SK-N-SH (cell line): ENCODE measurements at regions not wholly inside any gene's neighbourhood (a gene's known extent, or its start where the extent isn't known, plus 50 kb on each side); places are given as distances from the start of the nearest gene placed in this dataset.

Source experiments
- CTCF ChIA-PET: fragments of 300-600, 350-600 bp; formaldehyde crosslinking; extraction: SDS; loops from one replicate; lab custom pipeline; 2021; lab: Yijun Ruan, JAX
- POLR2A ChIA-PET: fragments of 350-600 bp; sonication (Branson Sonifier 250); formaldehyde crosslinking; extraction: SDS; loops from one replicate; lab custom pipeline; 2020; ENCODE audit warnings: antibody characterized with exemption, inconsistent platforms; lab: Yijun Ruan, JAX
- DNase-seq: peaks from one replicate; pipeline ENCODE4 v3.0.0; 2012
- H2AFZ ChIP-seq: fragments of 200-600 bp; sonication (generic); 2 replicates; pipeline ENCODE4 v1.8.1; 2016; ENCODE audit warnings: antibody characterized with exemption, mild to moderate bottlenecking, low read depth
- H3F3A ChIP-seq: fragments of 200-600 bp; sonication (generic); replicated peaks from 2 replicates; pipeline ENCODE3; 2016; ENCODE audit warnings: antibody characterized with exemption, mild to moderate bottlenecking; ENCODE audit not compliant: insufficient read depth
- H3K27ac ChIP-seq, 2 experiments: fragments of 200-500 bp in 1 of 2; fragments of 200-600 bp in 1 of 2; sonication (Bioruptor generic) in 1 of 2; sonication (generic), shearing (Covaris generic) in 1 of 2; 2 replicates each; pipeline versions ENCODE4 v1.5.1 to v1.6.1; 2014 to 2016; ENCODE audit warnings: low read depth in 2 of 2, inconsistent platforms in 1 of 2, low read length in 1 of 2, mild to moderate bottlenecking in 1 of 2, mixed read lengths in 1 of 2
- H3K27me3 ChIP-seq: fragments of 200-600 bp; sonication (generic), shearing (Covaris generic); 2 replicates; pipeline ENCODE4 v1.6.1; 2016; ENCODE audit warnings: mixed run types; ENCODE audit not compliant: insufficient read depth
- H3K36me3 ChIP-seq, 2 experiments: fragments of 200-500 bp in 1 of 2; fragments of 200-600 bp in 1 of 2; sonication (Bioruptor generic) in 1 of 2; sonication (generic) in 1 of 2; replicated peaks in 1 of 2; 2 replicates each; pipeline versions ENCODE3 to v1.5.1; 2014 to 2016; ENCODE audit warnings: low read length in 1 of 2, mild to moderate bottlenecking in 1 of 2; ENCODE audit not compliant: insufficient read depth in 2 of 2, control insufficient read depth in 1 of 2
- H3K4me1 ChIP-seq, 2 experiments: fragments of 200-500 bp in 1 of 2; fragments of 200-600 bp in 1 of 2; sonication (Bioruptor generic) in 1 of 2; sonication (generic), shearing (Covaris generic) in 1 of 2; 2 replicates each; pipeline versions ENCODE4 v1.5.1 to v1.6.1; 2014 to 2016; ENCODE audit warnings: low read depth in 1 of 2, low read length in 1 of 2, mixed run types in 1 of 2; ENCODE audit not compliant: insufficient read depth in 2 of 2, control insufficient read depth in 1 of 2
- H3K4me2 ChIP-seq: fragments of 200-600 bp; sonication (generic), shearing (Covaris generic); 2 replicates; pipeline ENCODE4 v1.6.1; 2017; ENCODE audit warnings: mixed run types
- H3K4me3 ChIP-seq, 2 experiments: fragments of 200-500 bp in 1 of 2; fragments of 200-600 bp in 1 of 2; sonication (Bioruptor generic) in 1 of 2; sonication (generic), shearing (Covaris generic) in 1 of 2; 2 replicates each; pipeline versions ENCODE4 v1.5.1 to v1.8.1; 2014 to 2016; ENCODE audit warnings: low read depth in 2 of 2, inconsistent platforms in 1 of 2, low read length in 1 of 2, mild to moderate bottlenecking in 1 of 2, mixed read lengths in 1 of 2, moderate library complexity in 1 of 2
- H3K79me2 ChIP-seq: fragments of 200-600 bp; sonication (generic); 2 replicates; pipeline ENCODE4 v1.8.1; 2017; ENCODE audit warnings: mild to moderate bottlenecking; ENCODE audit not compliant: insufficient read depth
- H3K9ac ChIP-seq: fragments of 200-600 bp; sonication (generic); 2 replicates; pipeline ENCODE4 v1.6.1; 2017; ENCODE audit warnings: mixed run types
- H3K9me2 ChIP-seq: fragments of 200-600 bp; sonication (generic); 2 replicates; pipeline ENCODE4 v1.6.1; 2017; ENCODE audit warnings: mixed run types
- H3K9me3 ChIP-seq: fragments of 200-600 bp; sonication (generic); 2 replicates; pipeline ENCODE4 v1.6.1; 2017; ENCODE audit warnings: mixed run types, mild to moderate bottlenecking, moderate library complexity
- H4K20me1 ChIP-seq: fragments of 200-600 bp; sonication (generic); 2 replicates; pipeline ENCODE4 v1.6.1; 2017; ENCODE audit warnings: mild to moderate bottlenecking, mixed run types; ENCODE audit not compliant: insufficient read depth
- EZH2phosphoT487 ChIP-seq: fragments of 200-600 bp; sonication (generic); IDR thresholded peaks from 2 replicates; pipeline ENCODE4 v1.6.1; 2017; ENCODE audit warnings: low read depth, mixed run types, mild to moderate bottlenecking, antibody characterized with exemption, moderate library complexity, borderline replicate concordance
- FOXM1 ChIP-seq: IDR thresholded peaks from 2 replicates; pipeline ENCODE4 v1.4.0; 2012; ENCODE audit warnings: low read depth, mild to moderate bottlenecking
- GABPA ChIP-seq: IDR thresholded peaks from 2 replicates; pipeline ENCODE4 v1.4.0; 2012; ENCODE audit warnings: low read depth, mild to moderate bottlenecking
- MEF2A ChIP-seq: IDR thresholded peaks from 2 replicates; pipeline ENCODE4 v1.4.0; 2012; ENCODE audit warnings: low read depth, borderline replicate concordance
- MXI1 ChIP-seq: IDR thresholded peaks from 2 replicates; pipeline ENCODE4 v1.6.1; 2012; ENCODE audit warnings: mild to moderate bottlenecking, low read depth, low read length, improper control_type of control experiment
- NFIC ChIP-seq: IDR thresholded peaks from 2 replicates; pipeline ENCODE4 v1.4.0; 2012; ENCODE audit warnings: borderline replicate concordance
- POLR2AphosphoS5 ChIP-seq: IDR thresholded peaks from 2 replicates; pipeline ENCODE4 v1.6.1; 2012; ENCODE audit warnings: low read depth, low read length
- RAD21 ChIP-seq: IDR thresholded peaks from 2 replicates; pipeline ENCODE4 v1.6.1; 2012; ENCODE audit warnings: mild to moderate bottlenecking, low read length
- RXRA ChIP-seq: IDR thresholded peaks from 2 replicates; pipeline ENCODE4 v1.4.0; 2012; ENCODE audit warnings: low read depth, mild to moderate bottlenecking, borderline replicate concordance
- SMC3 ChIP-seq: IDR thresholded peaks from 2 replicates; pipeline ENCODE4 v1.6.1; 2012; ENCODE audit warnings: low read depth, low read length, improper control_type of control experiment
- USF1 ChIP-seq: IDR thresholded peaks from 2 replicates; pipeline ENCODE4 v1.4.0; 2012; ENCODE audit warnings: low read depth, borderline replicate concordance
- WGBS: methylation state at CpG from one replicate; pipeline ENCODE4 v1.1.6; 2017; ENCODE audit warnings: low lambda C conversion rate; 5-methylcytosine and 5-hydroxymethylcytosine counted together
- TF ChIP-seq, protein P1 (sequence below): IDR thresholded peaks from 2 replicates; pipeline ENCODE4 v1.4.0; 2012; ENCODE audit warnings: low read depth
- TF ChIP-seq, protein P2 (sequence below): fragments of 200-600 bp; sonication (generic); IDR thresholded peaks from 2 replicates; pipeline ENCODE4 v1.6.1; 2017; ENCODE audit warnings: antibody characterized with exemption, mild to moderate bottlenecking, moderate library complexity

- Histone ChIP-seq H3K9me2 (no peaks in the 10 kb centered on the region), H3K4me3 (no peak overlapping the region), H4K20me1 (no peaks in the 10 kb centered on the region), H3K4me1 (no peaks in the 10 kb centered on the region), H3K9me3 (no peaks in the 10 kb centered on the region), H2AFZ (no peak overlapping the region), H3K27ac (no peak overlapping the region), H3F3A (no peaks in the 10 kb centered on the region), H3K27me3 (no peaks in the 10 kb centered on the region), H3K36me3 (no peaks in the 10 kb centered on the region), H3K4me2 (no peak overlapping the region), H3K79me2 (no peaks in the 10 kb centered on the region), H3K9ac (no peak overlapping the region)
- ChIA-PET POLR2A (no interaction called here), CTCF (no interaction called here)
- DNase-seq = no peak
- no peak for TF ChIP-seq EZH2phosphoT487
- no peak for TF ChIP-seq MEF2A
- TF ChIP-seq, protein P1, sequence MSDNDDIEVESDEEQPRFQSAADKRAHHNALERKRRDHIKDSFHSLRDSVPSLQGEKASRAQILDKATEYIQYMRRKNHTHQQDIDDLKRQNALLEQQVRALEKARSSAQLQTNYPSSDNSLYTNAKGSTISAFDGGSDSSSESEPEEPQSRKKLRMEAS = no peak
- TF ChIP-seq MXI1 = no peak
- no peak for TF ChIP-seq FOXM1
- 70% methylated on average over 4 of the region's 4 CpGs for WGBS
Measured at GRCh38 chr6:21514288-21514687, 79.3 kb upstream of the SOX4 start.

- H3K9me3 ChIP-seq = no peaks in the 10 kb centered on the region
- 79% methylated on average over 4 of the region's 4 CpGs for WGBS
- no peak overlapping the region for H3K9ac ChIP-seq
Measured at GRCh38 chr6:21518317-21518716, 75.2 kb upstream of the SOX4 start.

More at GRCh38 chr6:21518317-21518716, 75.2 kb upstream of the SOX4 start:
- Histone ChIP-seq H3K36me3 (no peaks in the 10 kb centered on the region), H3K4me3 (no peak overlapping the region), H4K20me1 (no peaks in the 10 kb centered on the region), H3K27me3 (no peaks in the 10 kb centered on the region), H3F3A (peaks cover 4% of the 10 kb centered on the region), H3K9me2 (no peaks in the 10 kb centered on the region), H3K4me1 (peaks cover 0 to 12% of the 10 kb centered on the region in 2 experiments; a peak in 2 of 4 replicates), H3K4me2 (no peak overlapping the region), H3K79me2 (no peaks in the 10 kb centered on the region), H2AFZ (no peak overlapping the region), H3K27ac (no peak overlapping the region)
- DNase-seq = no peak
- TF ChIP-seq EZH2phosphoT487 = no peak
- TF ChIP-seq GABPA = no peak
- no peak for TF ChIP-seq FOXM1
- no peak for TF ChIP-seq USF1
- TF ChIP-seq, protein P2, sequence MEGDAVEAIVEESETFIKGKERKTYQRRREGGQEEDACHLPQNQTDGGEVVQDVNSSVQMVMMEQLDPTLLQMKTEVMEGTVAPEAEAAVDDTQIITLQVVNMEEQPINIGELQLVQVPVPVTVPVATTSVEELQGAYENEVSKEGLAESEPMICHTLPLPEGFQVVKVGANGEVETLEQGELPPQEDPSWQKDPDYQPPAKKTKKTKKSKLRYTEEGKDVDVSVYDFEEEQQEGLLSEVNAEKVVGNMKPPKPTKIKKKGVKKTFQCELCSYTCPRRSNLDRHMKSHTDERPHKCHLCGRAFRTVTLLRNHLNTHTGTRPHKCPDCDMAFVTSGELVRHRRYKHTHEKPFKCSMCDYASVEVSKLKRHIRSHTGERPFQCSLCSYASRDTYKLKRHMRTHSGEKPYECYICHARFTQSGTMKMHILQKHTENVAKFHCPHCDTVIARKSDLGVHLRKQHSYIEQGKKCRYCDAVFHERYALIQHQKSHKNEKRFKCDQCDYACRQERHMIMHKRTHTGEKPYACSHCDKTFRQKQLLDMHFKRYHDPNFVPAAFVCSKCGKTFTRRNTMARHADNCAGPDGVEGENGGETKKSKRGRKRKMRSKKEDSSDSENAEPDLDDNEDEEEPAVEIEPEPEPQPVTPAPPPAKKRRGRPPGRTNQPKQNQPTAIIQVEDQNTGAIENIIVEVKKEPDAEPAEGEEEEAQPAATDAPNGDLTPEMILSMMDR = no peak
- no peak for TF ChIP-seq POLR2AphosphoS5
- no peak for TF ChIP-seq RXRA
- no peak for TF ChIP-seq RAD21
- TF ChIP-seq NFIC = no peak
- no peak for TF ChIP-seq SMC3
- ChIA-PET POLR2A (no interaction called here), CTCF (no interaction called here)
